HL-60/S4 treated with retinoic acid at 250 ng/mL for 4 days and 3 days (cell line): ENCODE measurements at regions not wholly inside any gene's neighbourhood (a gene's known extent, or its start where the extent isn't known, plus 50 kb on each side); places are given as distances from the start of the nearest gene placed in this dataset.

Experiments used
- in situ Hi-C: fragments of 300-500 bp; cut with MboI; formaldehyde crosslinking; loops from 2 replicates; pipeline ENCODE4 v1.7.0; 2022; ENCODE audit warnings: low sequenced_read_pairs

DNA sequence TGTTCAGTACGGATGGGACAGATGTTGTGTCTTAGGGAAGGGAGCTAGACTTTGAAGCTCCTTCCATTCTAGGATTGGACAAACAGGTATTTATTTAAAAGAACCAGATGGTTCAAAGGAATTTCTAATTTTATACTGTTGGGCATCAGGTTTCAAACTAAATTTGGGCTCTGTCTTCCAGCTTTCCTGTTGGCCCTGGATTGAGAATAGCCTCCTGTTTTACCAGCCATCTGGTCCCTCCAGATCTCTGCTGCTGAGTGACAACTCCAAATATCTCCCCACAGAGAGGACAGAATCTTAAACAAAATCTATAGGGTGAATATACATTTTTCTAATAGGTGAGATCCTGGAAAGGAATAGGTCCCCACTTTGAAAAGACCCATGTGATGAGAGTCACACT is 52.5 kb upstream of the CNIH3 start:
- in situ Hi-C loops = no loop called here

GRCh38 chr1:224564454-224565084 is 51.5 kb upstream of the CNIH3 start:
- in situ Hi-C loops = no loop called here

DNA sequence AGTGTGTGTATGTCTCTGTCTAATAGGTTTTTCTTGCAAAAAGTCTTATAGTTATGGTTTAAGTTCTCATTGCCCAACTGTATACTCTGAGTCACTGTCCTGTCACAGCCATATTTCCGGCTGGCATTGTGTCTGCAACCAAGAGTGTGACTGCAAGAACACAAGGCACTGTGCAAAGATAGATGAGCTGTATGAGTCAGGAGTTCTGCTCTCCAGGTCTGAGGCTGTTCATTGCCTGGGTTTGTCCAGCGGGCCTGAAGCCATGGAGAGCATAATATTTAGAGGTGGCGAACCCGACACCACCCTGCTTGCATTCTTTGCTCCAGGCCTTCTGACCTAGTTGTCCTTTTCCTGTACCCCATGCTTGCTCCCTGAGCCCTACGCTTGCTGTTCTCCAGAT is 50.9 kb upstream of the CNIH3 start:
- in situ Hi-C loops = no loop called here

DNA sequence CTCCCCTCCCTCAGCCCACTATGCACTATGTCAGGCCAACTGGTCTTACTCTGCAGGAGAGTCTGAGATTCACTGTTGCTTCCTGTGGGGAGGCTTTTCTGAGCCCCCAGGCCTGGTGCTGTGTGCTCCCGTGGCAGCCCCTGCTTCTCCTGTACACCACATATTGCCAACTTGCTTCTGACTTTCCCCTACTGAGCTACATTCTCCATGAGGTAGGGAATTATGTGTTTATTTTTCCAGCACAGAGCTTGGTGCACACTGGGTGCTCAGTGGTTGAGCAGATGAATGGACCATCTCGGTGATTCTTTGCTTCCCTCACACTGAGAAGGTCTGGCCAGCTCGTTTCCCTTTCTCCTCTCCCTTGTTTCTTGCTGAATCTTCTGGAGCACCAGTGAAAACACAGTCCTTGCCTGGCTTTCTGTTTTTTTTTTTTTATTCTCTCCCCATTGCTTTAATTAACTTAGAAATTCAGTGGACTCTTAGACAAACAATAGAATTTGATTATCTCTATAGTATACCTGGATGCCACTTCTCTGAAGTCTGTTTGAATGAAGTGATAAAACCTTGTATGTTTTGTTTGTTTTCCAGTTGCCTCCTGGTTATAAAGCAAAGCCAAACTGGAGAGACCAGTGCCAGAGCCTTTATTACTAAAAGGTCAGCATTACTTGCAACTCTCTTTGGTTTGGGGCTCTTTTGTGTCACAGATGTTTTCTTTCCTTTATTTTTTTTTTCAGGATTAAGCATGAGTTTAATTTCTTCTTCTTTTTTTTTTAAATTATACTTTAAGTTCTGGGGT is 50.3 kb upstream of the CNIH3 start:
- in situ Hi-C loops = no loop called here
